ENCODE measurements at regions not wholly inside any gene's neighbourhood (a gene's known extent, or its start where the extent isn't known, plus 50 kb on each side); places are given as distances from the start of the nearest gene placed in this dataset.

DNA sequence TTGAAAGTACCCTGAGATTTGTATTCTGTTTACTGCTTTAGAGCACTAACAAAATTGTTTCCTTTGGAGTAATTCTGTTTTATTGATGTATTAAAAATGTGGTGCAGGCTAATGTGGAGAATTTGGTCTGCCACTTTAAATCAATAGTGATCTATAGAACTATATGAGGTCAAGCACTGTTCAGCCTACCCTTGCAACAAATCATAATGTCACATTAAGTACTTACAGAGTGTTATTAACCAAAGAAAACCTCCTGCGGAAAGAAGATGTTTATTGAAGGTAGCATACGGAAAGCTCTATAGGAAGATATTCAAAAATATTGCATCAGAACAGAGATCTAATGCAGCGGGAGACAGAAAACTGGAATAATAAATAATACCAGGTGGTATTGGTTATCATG, 865.0 kb upstream of the TYRP1 start:
- no peak overlapping the region for H3K9ac ChIP-seq (ENCODE audit: low read depth, low read length)
- no peaks in the 10 kb centered on the region for H3K4me1 ChIP-seq (ENCODE audit: insufficient read depth, low read length)
- H3K27ac ChIP-seq (ENCODE audit: low read length), result no peak overlapping the region
- no peaks in the 10 kb centered on the region for H3K36me3 ChIP-seq (ENCODE audit: insufficient read depth, low read depth, low read length)
- no peaks in the 10 kb centered on the region for H3K27me3 ChIP-seq (ENCODE audit: insufficient read depth, low read length)
- no peaks in the 10 kb centered on the region for H3K9me3 ChIP-seq (ENCODE audit: insufficient read depth, low read depth, low read length)
- H3K4me3 ChIP-seq (ENCODE audit: low read length), result no peak overlapping the region

GRCh38 chr9:11833056-11833455, 860.1 kb upstream of the TYRP1 start:
- no peak overlapping the region for H3K4me3 ChIP-seq (ENCODE audit: low read length)
- H3K27me3 ChIP-seq (ENCODE audit: insufficient read depth, low read length), result no peaks in the 10 kb centered on the region
- no peaks in the 10 kb centered on the region for H3K4me1 ChIP-seq (ENCODE audit: insufficient read depth, low read length)
- peaks cover 13% of the 10 kb centered on the region; the same call in 1 of the 2 replicates for H3K9me3 ChIP-seq (ENCODE audit: insufficient read depth, low read depth, low read length)
- H3K36me3 ChIP-seq (ENCODE audit: insufficient read depth, low read depth, low read length), result no peaks in the 10 kb centered on the region
- H3K9ac ChIP-seq (ENCODE audit: low read depth, low read length), result no peak overlapping the region
- no peak overlapping the region for H3K27ac ChIP-seq (ENCODE audit: low read length)

DNA sequence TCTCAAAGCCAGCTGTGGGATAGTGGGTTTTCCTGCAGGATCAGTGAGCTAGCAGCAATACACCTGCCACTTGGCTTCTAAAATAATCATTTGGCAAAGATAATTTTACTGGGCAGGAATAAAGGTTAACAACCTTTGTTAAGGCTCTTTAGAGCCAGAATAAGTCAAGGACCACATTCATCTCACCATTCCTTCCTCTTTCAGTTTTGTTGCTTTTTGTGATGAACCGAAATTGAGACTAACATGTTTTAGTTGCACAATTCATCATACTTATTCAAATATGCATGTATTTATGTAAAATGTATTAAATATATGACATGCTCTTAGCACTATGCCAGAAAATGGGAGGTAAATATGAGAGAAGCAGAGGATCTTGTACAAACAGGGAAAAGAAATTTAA, 824.4 kb upstream of the TYRP1 start:
- Histone ChIP-seq H3K27me3 (ENCODE audit: insufficient read depth, low read length) (no peaks in the 10 kb centered on the region), H3K4me3 (ENCODE audit: low read length) (no peak overlapping the region), H3K36me3 (ENCODE audit: insufficient read depth, low read depth, low read length) (no peaks in the 10 kb centered on the region), H3K9ac (ENCODE audit: low read depth, low read length) (no peak overlapping the region), H3K9me3 (ENCODE audit: insufficient read depth, low read depth, low read length) (no peaks in the 10 kb centered on the region), H3K4me1 (ENCODE audit: insufficient read depth, low read length) (no peaks in the 10 kb centered on the region; the same call in 1 of the 2 replicates), H3K27ac (ENCODE audit: low read length) (no peak overlapping the region)

DNA sequence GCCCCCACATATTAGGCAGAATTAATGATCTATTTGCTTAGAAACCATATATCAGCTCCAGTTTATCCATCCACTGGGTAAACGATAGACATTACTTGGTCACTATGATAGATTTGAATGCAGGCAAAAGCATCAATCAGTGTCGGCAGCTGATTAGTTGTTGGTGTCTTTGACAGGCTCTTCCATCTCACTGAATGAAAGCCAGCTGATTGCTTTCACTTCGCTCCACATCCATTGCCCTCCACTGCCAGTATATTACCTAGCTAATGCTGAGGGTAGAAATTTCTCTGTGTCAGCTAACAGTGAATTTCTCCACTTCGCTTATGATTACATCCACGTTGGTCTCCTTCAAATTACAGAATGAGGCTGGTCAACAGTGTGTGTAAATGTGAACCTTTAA, 821.3 kb upstream of the TYRP1 start:
- H3K9ac ChIP-seq (ENCODE audit: low read depth, low read length), result no peak overlapping the region
- H3K4me3 ChIP-seq (ENCODE audit: low read length), result no peak overlapping the region
- H3K27ac ChIP-seq (ENCODE audit: low read length), result no peak overlapping the region
- H3K9me3 ChIP-seq (ENCODE audit: insufficient read depth, low read depth, low read length), result no peaks in the 10 kb centered on the region
- H3K36me3 ChIP-seq (ENCODE audit: insufficient read depth, low read depth, low read length), result no peaks in the 10 kb centered on the region
- peaks cover 6% of the 10 kb centered on the region; the same call in 1 of the 2 replicates for H3K4me1 ChIP-seq (ENCODE audit: insufficient read depth, low read length)
- no peaks in the 10 kb centered on the region for H3K27me3 ChIP-seq (ENCODE audit: insufficient read depth, low read length)

GRCh38 chr9:11872471-11872870, 820.7 kb upstream of the TYRP1 start:
- H3K27me3 ChIP-seq (ENCODE audit: insufficient read depth, low read length), result no peaks in the 10 kb centered on the region
- H3K4me3 ChIP-seq (ENCODE audit: low read length), result no peak overlapping the region
- H3K9me3 ChIP-seq (ENCODE audit: insufficient read depth, low read depth, low read length), result no peaks in the 10 kb centered on the region
- H3K27ac ChIP-seq (ENCODE audit: low read length), result no peak overlapping the region
- no peaks in the 10 kb centered on the region for H3K36me3 ChIP-seq (ENCODE audit: insufficient read depth, low read depth, low read length)
- H3K9ac ChIP-seq (ENCODE audit: low read depth, low read length), result no peak overlapping the region
- peaks cover 6% of the 10 kb centered on the region; the same call in 1 of the 2 replicates for H3K4me1 ChIP-seq (ENCODE audit: insufficient read depth, low read length)

GRCh38 chr9:11874414-11874813, 818.8 kb upstream of the TYRP1 start:
- Histone ChIP-seq H3K27me3 (ENCODE audit: insufficient read depth, low read length) (no peaks in the 10 kb centered on the region), H3K9me3 (ENCODE audit: insufficient read depth, low read depth, low read length) (no peaks in the 10 kb centered on the region)

DNA sequence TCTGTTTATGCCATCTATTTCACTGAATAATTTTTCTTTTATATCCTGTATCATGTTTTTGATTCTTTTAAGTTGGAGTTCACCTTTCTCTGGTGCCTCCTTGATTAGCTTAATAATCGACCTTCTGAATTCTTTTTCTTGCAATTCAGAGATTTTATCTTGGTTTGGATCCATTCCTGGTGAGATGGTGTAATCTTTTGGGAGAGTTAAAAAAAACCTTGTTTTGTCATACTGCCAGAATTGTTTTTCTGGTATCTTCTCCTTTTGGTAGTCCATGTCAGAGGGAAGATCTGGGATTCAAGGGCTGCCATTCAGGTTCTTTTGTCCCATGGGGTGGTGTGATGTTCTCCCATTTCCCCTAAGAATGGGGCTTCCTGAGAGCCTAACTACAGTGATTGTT, 800.8 kb upstream of the TYRP1 start:
- Histone ChIP-seq H3K9ac (ENCODE audit: low read depth, low read length) (no peak overlapping the region), H3K27me3 (ENCODE audit: insufficient read depth, low read length) (no peaks in the 10 kb centered on the region), H3K4me3 (ENCODE audit: low read length) (no peak overlapping the region), H3K27ac (ENCODE audit: low read length) (no peak overlapping the region), H3K9me3 (ENCODE audit: insufficient read depth, low read depth, low read length) (no peaks in the 10 kb centered on the region; the same call in 1 of the 2 replicates), H3K4me1 (ENCODE audit: insufficient read depth, low read length) (no peaks in the 10 kb centered on the region), H3K36me3 (ENCODE audit: insufficient read depth, low read depth, low read length) (no peaks in the 10 kb centered on the region)

More at GRCh38 chr9:11874414-11874813, 818.8 kb upstream of the TYRP1 start:
- no peaks in the 10 kb centered on the region for H3K36me3 ChIP-seq (ENCODE audit: insufficient read depth, low read depth, low read length)
- H3K4me3 ChIP-seq (ENCODE audit: low read length), result no peak overlapping the region
- H3K9ac ChIP-seq (ENCODE audit: low read depth, low read length), result no peak overlapping the region
- H3K27ac ChIP-seq (ENCODE audit: low read length), result no peak overlapping the region
- peaks cover 6% of the 10 kb centered on the region; the same call in 1 of the 2 replicates for H3K4me1 ChIP-seq (ENCODE audit: insufficient read depth, low read length)

- H3K9ac ChIP-seq (ENCODE audit: low read depth, low read length), result no peak overlapping the region
- H3K4me1 ChIP-seq (ENCODE audit: insufficient read depth, low read length), result no peaks in the 10 kb centered on the region
- no peaks in the 10 kb centered on the region for H3K27me3 ChIP-seq (ENCODE audit: insufficient read depth, low read length)
- H3K36me3 ChIP-seq (ENCODE audit: insufficient read depth, low read depth, low read length), result no peaks in the 10 kb centered on the region
- no peaks in the 10 kb centered on the region; the same call in 1 of the 2 replicates for H3K9me3 ChIP-seq (ENCODE audit: insufficient read depth, low read depth, low read length)
- no peak overlapping the region for H3K27ac ChIP-seq (ENCODE audit: low read length)
- H3K4me3 ChIP-seq (ENCODE audit: low read length), result no peak overlapping the region
These were observed 799.9 kb upstream of the TYRP1 start for GRCh38 chr9:11893331-11893730.

- Histone ChIP-seq H3K9me3 (ENCODE audit: insufficient read depth, low read depth, low read length) (no peaks in the 10 kb centered on the region; the same call in 1 of the 2 replicates), H3K27ac (ENCODE audit: low read length) (no peak overlapping the region), H3K9ac (ENCODE audit: low read depth, low read length) (no peak overlapping the region), H3K4me1 (ENCODE audit: insufficient read depth, low read length) (no peaks in the 10 kb centered on the region), H3K27me3 (ENCODE audit: insufficient read depth, low read length) (no peaks in the 10 kb centered on the region), H3K36me3 (ENCODE audit: insufficient read depth, low read depth, low read length) (no peaks in the 10 kb centered on the region), H3K4me3 (ENCODE audit: low read length) (no peak overlapping the region)
These were observed 799.0 kb upstream of the TYRP1 start for GRCh38 chr9:11894136-11894535.

DNA sequence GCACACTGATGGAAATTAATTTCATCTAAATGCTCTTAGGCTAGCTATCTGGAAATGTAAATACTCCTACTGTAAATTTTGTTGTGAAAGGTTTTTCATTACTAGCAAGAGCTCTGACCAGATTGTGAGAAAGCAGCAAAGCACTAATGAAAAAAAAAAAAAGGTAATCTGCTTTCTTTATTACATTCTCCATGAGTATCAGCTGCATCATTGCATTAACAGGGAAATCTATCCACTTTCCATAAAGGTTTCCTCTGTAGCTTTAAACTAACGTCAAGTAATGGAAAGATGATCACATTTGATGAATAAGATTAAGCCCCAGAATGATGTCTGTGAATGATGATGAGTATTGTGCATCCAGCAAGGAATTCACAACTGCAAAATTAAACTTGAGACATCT, 790.6 kb upstream of the TYRP1 start:
- Histone ChIP-seq H3K4me3 (ENCODE audit: low read length) (no peak overlapping the region), H3K9me3 (ENCODE audit: insufficient read depth, low read depth, low read length) (no peaks in the 10 kb centered on the region), H3K36me3 (ENCODE audit: insufficient read depth, low read depth, low read length) (no peaks in the 10 kb centered on the region), H3K27me3 (ENCODE audit: insufficient read depth, low read length) (no peaks in the 10 kb centered on the region), H3K4me1 (ENCODE audit: insufficient read depth, low read length) (no peaks in the 10 kb centered on the region), H3K9ac (ENCODE audit: low read depth, low read length) (no peak overlapping the region), H3K27ac (ENCODE audit: low read length) (no peak overlapping the region)

- H3K9me3 ChIP-seq (ENCODE audit: insufficient read depth, low read depth, low read length), result no peaks in the 10 kb centered on the region
- H3K36me3 ChIP-seq (ENCODE audit: insufficient read depth, low read depth, low read length), result no peaks in the 10 kb centered on the region
- no peaks in the 10 kb centered on the region; the same call in 1 of the 2 replicates for H3K27me3 ChIP-seq (ENCODE audit: insufficient read depth, low read length)
- no peak overlapping the region; the same call in 1 of the 2 replicates for H3K4me3 ChIP-seq (ENCODE audit: low read length)
- H3K27ac ChIP-seq (ENCODE audit: low read length), result no peak overlapping the region
- peaks cover 12% of the 10 kb centered on the region; the same call in 1 of the 2 replicates for H3K4me1 ChIP-seq (ENCODE audit: insufficient read depth, low read length)
- H3K9ac ChIP-seq (ENCODE audit: low read depth, low read length), result no peak overlapping the region
These were observed 777.5 kb upstream of the TYRP1 start for GRCh38 chr9:11915699-11916098.

- Histone ChIP-seq H3K27me3 (ENCODE audit: insufficient read depth, low read length) (no peaks in the 10 kb centered on the region), H3K27ac (ENCODE audit: low read length) (no peak overlapping the region), H3K9me3 (ENCODE audit: insufficient read depth, low read depth, low read length) (no peaks in the 10 kb centered on the region), H3K4me3 (ENCODE audit: low read length) (no peak overlapping the region), H3K9ac (ENCODE audit: low read depth, low read length) (no peak overlapping the region), H3K36me3 (ENCODE audit: insufficient read depth, low read depth, low read length) (no peaks in the 10 kb centered on the region), H3K4me1 (ENCODE audit: insufficient read depth, low read length) (no peaks in the 10 kb centered on the region)
These were observed 764.3 kb upstream of the TYRP1 start for GRCh38 chr9:11928871-11929321.

All from iPS-20b (cell line).